ENCODE measurements at regions not wholly inside any gene's neighbourhood (a gene's known extent, or its start where the extent isn't known, plus 50 kb on each side); places are given as distances from the start of the nearest gene placed in this dataset.

GRCh38 chr1:37363535-37363934 is 110.8 kb upstream of the ZC3H12A start:
- TF ChIP-seq CTCF (IDR thresholded peaks at IDR 0.05; ENCODE audit: low read length): no peak
- no peak for TF ChIP-seq EZH2 (optimal IDR thresholded peaks at IDR 0.05; ENCODE audit: low read depth, low read length)

All from MM.1S (cell line).